Suppressor macrophage treated with lipopolysaccharide for 1 hour (primary cell): ENCODE measurements at regions not wholly inside any gene's neighbourhood (a gene's known extent, or its start where the extent isn't known, plus 50 kb on each side); places are given as distances from the start of the nearest gene placed in this dataset.
"Not testable (repeated sequence)": the region's sequence is repeated elsewhere in the genome, so short reads cannot be mapped to it uniquely, and the experiment has no call there.

Experiments used
- DNase-seq, 3 donors: peaks; one replicate each; pipeline ENCODE4 v3.0.0-alpha.2; 2020 to 2022

- DNase-seq = no peak
Observed at GRCh38 chr13:27327633-27328032, 57.0 kb downstream of the RASL11A start.

- no peak for DNase-seq
Observed at GRCh38 chr13:27329210-27329609, 58.6 kb downstream of the RASL11A start.

GRCh38 chr13:27334774-27335435 is 64.3 kb downstream of the RASL11A start:
- DNase-seq = no peak

- peak in 2 of 3 donors; percentile 27 to 28 for DNase-seq
Observed at GRCh38 chr13:27336014-27336673, 65.5 kb downstream of the RASL11A start.

GRCh38 chr13:27338207-27338606 is 67.6 kb downstream of the RASL11A start:
- DNase-seq = no peak

GRCh38 chr13:27338816-27339215 is 68.2 kb downstream of the RASL11A start:
- DNase-seq = no peak

- peak; percentile 53 to 67 (median 62) for DNase-seq
Observed at GRCh38 chr13:27339299-27339698, 68.7 kb downstream of the RASL11A start.

GRCh38 chr13:27341616-27342015 is 71.0 kb downstream of the RASL11A start:
- no peak for DNase-seq

GRCh38 chr13:27347211-27347772 is 76.7 kb downstream of the RASL11A start:
- no peak for DNase-seq

- no peak for DNase-seq
Observed at GRCh38 chr13:27348461-27348860, 76.0 kb upstream of the GTF3A start.

- peak in 1 of 3 donors; percentile 17 for DNase-seq
Observed at GRCh38 chr13:27349458-27349857, 75.0 kb upstream of the GTF3A start.

GRCh38 chr13:27350825-27351224 is 73.6 kb upstream of the GTF3A start:
- DNase-seq = not testable (repeated sequence)

- DNase-seq = no peak
Observed at GRCh38 chr13:27352698-27353097, 71.7 kb upstream of the GTF3A start.

GRCh38 chr13:27353166-27353583 is 71.2 kb upstream of the GTF3A start:
- no peak for DNase-seq

- no peak for DNase-seq
Observed at GRCh38 chr13:27353708-27354107, 70.7 kb upstream of the GTF3A start.

- no peak for DNase-seq
Observed at GRCh38 chr13:27354379-27354778, 70.0 kb upstream of the GTF3A start.

- DNase-seq = no peak
Observed at GRCh38 chr13:27355894-27356293, 68.5 kb upstream of the GTF3A start.

GRCh38 chr13:27358420-27358819 is 66.0 kb upstream of the GTF3A start:
- DNase-seq = no peak

- DNase-seq = peak; percentile 70 to 81 (median 80)
Observed at GRCh38 chr13:27359199-27359821, 65.1 kb upstream of the GTF3A start.

- no peak for DNase-seq
Observed at GRCh38 chr13:27360562-27360961, 63.9 kb upstream of the GTF3A start.

GRCh38 chr13:27362064-27362751 is 62.2 kb upstream of the GTF3A start:
- peak; percentile 85 to 93 (median 89) for DNase-seq

- not testable (repeated sequence) for DNase-seq
Observed at GRCh38 chr13:27363637-27364036, 60.8 kb upstream of the GTF3A start.

GRCh38 chr13:27367570-27367969 is 56.8 kb upstream of the GTF3A start:
- DNase-seq = no peak
